H9 (cell line): ENCODE measurements at regions not wholly inside any gene's neighbourhood (a gene's known extent, or its start where the extent isn't known, plus 50 kb on each side); places are given as distances from the start of the nearest gene placed in this dataset.

Source experiments
- DNase-seq: peaks from one replicate; pipeline ENCODE4 v3.0.0-alpha.2; 2017
- H2AFZ ChIP-seq: one replicate; pipeline ENCODE4 v1.6.1; 2013; ENCODE audit warnings: mild to moderate bottlenecking, low read length, control low read depth, moderate library complexity
- H2AK5ac ChIP-seq: 2 replicates; pipeline ENCODE4 v1.6.1; 2013; ENCODE audit warnings: low read length, control low read depth, mixed read lengths; ENCODE audit not compliant: insufficient read length
- H2BK120ac ChIP-seq: one replicate; pipeline ENCODE4 v1.6.1; 2013; ENCODE audit warnings: low read depth, mild to moderate bottlenecking, low read length, control low read depth, inconsistent platforms; ENCODE audit not compliant: poor library complexity, severe bottlenecking
- H2BK12ac ChIP-seq: 2 replicates; pipeline ENCODE4 v1.6.1; 2013; ENCODE audit warnings: low read length, control low read depth, mixed read lengths, low read depth; ENCODE audit not compliant: insufficient read length
- H2BK15ac ChIP-seq: 2 replicates; pipeline ENCODE4 v1.6.1; 2013; ENCODE audit warnings: low read depth, low read length, control low read depth
- H2BK20ac ChIP-seq: one replicate; pipeline ENCODE4 v1.6.1; 2013; ENCODE audit warnings: low read depth, mild to moderate bottlenecking, low read length, control low read depth, inconsistent platforms; ENCODE audit not compliant: poor library complexity, severe bottlenecking
- H2BK5ac ChIP-seq: 2 replicates; pipeline ENCODE4 v1.6.1; 2013; ENCODE audit warnings: low read length, control low read depth, mixed read lengths; ENCODE audit not compliant: insufficient read length
- H3K14ac ChIP-seq: 2 replicates; pipeline ENCODE4 v1.6.1; 2013; ENCODE audit warnings: low read length, control low read depth; ENCODE audit not compliant: insufficient read depth
- H3K18ac ChIP-seq: 2 replicates; pipeline ENCODE4 v1.6.1; 2013; ENCODE audit warnings: low read depth, mild to moderate bottlenecking, mixed read lengths, low read length, control low read depth; ENCODE audit not compliant: insufficient read length
- H3K23ac ChIP-seq: 2 replicates; pipeline ENCODE4 v1.6.1; 2013; ENCODE audit warnings: low read length, control low read depth, mixed read lengths, low read depth; ENCODE audit not compliant: insufficient read length
- H3K23me2 ChIP-seq: 2 replicates; pipeline ENCODE4 v1.6.1; 2013; ENCODE audit warnings: low read depth, mild to moderate bottlenecking, mixed read lengths, low read length, control low read depth; ENCODE audit not compliant: insufficient read length, poor library complexity, severe bottlenecking
- H3K27ac ChIP-seq: 2 replicates; pipeline ENCODE4 v1.5.1; 2013; ENCODE audit warnings: low read length, control low read depth, mixed read lengths, low read depth; ENCODE audit not compliant: insufficient read length
- H3K27me3 ChIP-seq: 2 replicates; pipeline ENCODE4 v1.6.1; 2013; ENCODE audit warnings: low read length, control low read depth, inconsistent platforms; ENCODE audit not compliant: insufficient read depth
- H3K4ac ChIP-seq: 2 replicates; pipeline ENCODE4 v1.6.1; 2013; ENCODE audit warnings: low read depth, mild to moderate bottlenecking, control low read depth, inconsistent platforms, low read length, moderate library complexity
- H3K4me1 ChIP-seq: 2 replicates; pipeline ENCODE4 v1.6.1; 2013; ENCODE audit warnings: low read length, control low read depth, inconsistent platforms; ENCODE audit not compliant: insufficient read depth
- H3K4me2 ChIP-seq: 2 replicates; pipeline ENCODE4 v1.6.1; 2013; ENCODE audit warnings: low read length, control low read depth, mixed read lengths; ENCODE audit not compliant: insufficient read length, insufficient read depth
- H3K56ac ChIP-seq: 2 replicates; pipeline ENCODE4 v1.6.1; 2013; ENCODE audit warnings: low read depth, mild to moderate bottlenecking, mixed read lengths, low read length, control low read depth; ENCODE audit not compliant: insufficient read length
- H3K79me1 ChIP-seq: 2 replicates; pipeline ENCODE4 v1.6.1; 2013; ENCODE audit warnings: low read depth, mild to moderate bottlenecking, moderate library complexity, low read length, control low read depth, inconsistent platforms; ENCODE audit not compliant: insufficient read depth, poor library complexity, severe bottlenecking
- H3K79me2 ChIP-seq: 2 replicates; pipeline ENCODE4 v1.6.1; 2013; ENCODE audit warnings: low read length, control low read depth, inconsistent platforms; ENCODE audit not compliant: insufficient read depth
- H3K9ac ChIP-seq: 2 replicates; pipeline ENCODE4 v1.6.1; 2013; ENCODE audit warnings: low read length, control low read depth, mixed read lengths; ENCODE audit not compliant: insufficient read length; ENCODE audit errors: extremely low read depth
- H3K9me3 ChIP-seq: one replicate; pipeline ENCODE4 v1.6.1; 2013; ENCODE audit warnings: low read depth, low read length, inconsistent platforms; ENCODE audit not compliant: control insufficient read depth
- H3T11ph ChIP-seq: one replicate; pipeline ENCODE4 v1.6.1; 2013; ENCODE audit warnings: mild to moderate bottlenecking, low read length, control low read depth, inconsistent platforms
- H4K20me1 ChIP-seq: one replicate; pipeline ENCODE4 v1.6.1; 2013; ENCODE audit not compliant: control insufficient read depth, insufficient read length, insufficient read depth
- H4K5ac ChIP-seq: 2 replicates; pipeline ENCODE4 v1.6.1; 2013; ENCODE audit warnings: low read depth, mild to moderate bottlenecking, mixed read lengths, low read length, control low read depth; ENCODE audit not compliant: insufficient read length
- H4K8ac ChIP-seq: replicated peaks from 2 replicates; pipeline ENCODE4 v1.6.1; 2013; ENCODE audit warnings: low read length, control low read depth, mixed read lengths, low read depth; ENCODE audit not compliant: insufficient read length
- H4K91ac ChIP-seq: 2 replicates; pipeline ENCODE4 v1.6.1; 2013; ENCODE audit warnings: low read depth, mild to moderate bottlenecking, moderate library complexity, mixed read lengths, low read length, control low read depth; ENCODE audit not compliant: insufficient read length
- H3K27ac Mint-ChIP-seq, 3 experiments: 2 replicates in 2 of 3; 3 replicates in 1 of 3; pipeline ENCODE4 v1.8.0; 2020 to 2021; ENCODE audit warnings: mixed read lengths in 3 of 3, mild to moderate bottlenecking in 1 of 3, moderate library complexity in 1 of 3
- H3K27me3 Mint-ChIP-seq: 2 replicates; pipeline ENCODE4 v1.8.0; 2021; ENCODE audit warnings: low read depth, mild to moderate bottlenecking, moderate library complexity, mixed read lengths
- H3K36me3 Mint-ChIP-seq, 3 experiments: 2 replicates in 2 of 3; 3 replicates in 1 of 3; pipeline ENCODE4 v1.8.0; 2020 to 2021; ENCODE audit warnings: low read depth in 3 of 3, mixed read lengths in 3 of 3; ENCODE audit not compliant: insufficient read depth in 1 of 3
- H3K4me1 Mint-ChIP-seq, 2 experiments: 2 replicates each; pipeline ENCODE4 v1.8.0; 2020; ENCODE audit warnings: mixed read lengths in 2 of 2
- H3K4me3 Mint-ChIP-seq, 2 experiments: 2 replicates in 1 of 2; 3 replicates in 1 of 2; pipeline ENCODE4 v1.8.0; 2020 to 2021; ENCODE audit warnings: mild to moderate bottlenecking in 2 of 2, mixed read lengths in 2 of 2, moderate library complexity in 1 of 2
- H3K9me3 Mint-ChIP-seq, 2 experiments: 2 replicates in 1 of 2; 3 replicates in 1 of 2; pipeline ENCODE4 v1.8.0; 2020; ENCODE audit warnings: mild to moderate bottlenecking in 2 of 2, mixed read lengths in 2 of 2, moderate library complexity in 1 of 2
- WGBS: extraction: QIAGEN DNeasy Blood & Tissue Kit; methylation state at CpG from one replicate; pipeline ENCODE4 v1.1.7; 2013; ENCODE audit warnings: missing lambda C conversion rate, low lambda C conversion rate, mixed read lengths; ENCODE audit not compliant: insufficient read length; ENCODE audit errors: extremely low coverage; 5-methylcytosine and 5-hydroxymethylcytosine counted together
- TF ChIP-seq, protein P1 (sequence below): fragments of 200-600 bp; sonication (generic); conservative IDR thresholded peaks from 3 replicates; pipeline ENCODE4 v1.8.0; 2021; ENCODE audit warnings: antibody characterized with exemption, mild to moderate bottlenecking

DNA sequence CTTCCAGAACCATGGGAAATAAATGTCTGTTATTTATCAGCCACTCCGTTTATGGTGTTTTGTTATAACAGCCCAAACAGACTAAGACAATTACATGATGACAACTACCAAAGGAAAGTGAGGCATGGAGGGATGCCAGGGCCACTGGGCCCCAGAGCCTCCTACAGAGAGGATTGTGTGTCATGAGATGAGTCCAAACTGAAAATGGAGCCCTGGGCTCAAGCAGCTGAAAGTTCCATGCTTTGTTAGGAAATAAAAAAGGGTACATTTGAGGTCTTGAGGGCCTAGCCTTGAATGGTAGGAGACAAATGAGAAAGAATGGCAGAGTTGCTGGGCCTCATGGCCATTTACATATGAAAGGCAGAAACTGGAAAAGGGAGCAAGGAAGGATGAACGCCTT lies 586.5 kb downstream of the CETN3 start:
- H3K9me3 ChIP-seq, result no peaks in the 10 kb centered on the region
- no peaks in the 10 kb centered on the region for H4K20me1 ChIP-seq
- no peak overlapping the region for H4K5ac ChIP-seq
- Mint-ChIP-seq H3K36me3 (peaks cover 0 to 4% (median 0%) of the 10 kb centered on the region in 3 experiments; a peak in 3 of 7 replicates), H3K27ac (peak overlapping the region in 1 of 3 experiments; percentile 4; a peak in 1 of 7 replicates), H3K4me3 (no peak overlapping the region), H3K27me3 (no peaks in the 10 kb centered on the region), H3K4me1 (peaks cover 7 to 8% of the 10 kb centered on the region in 2 experiments), H3K9me3 (no peaks in the 10 kb centered on the region; a peak in 1 of 5 replicates)
- no peaks in the 10 kb centered on the region for H3K27me3 ChIP-seq
- peak overlapping the region; percentile 87 for H2AFZ ChIP-seq
- no peak overlapping the region for H2BK120ac ChIP-seq
- TF ChIP-seq, protein P1, sequence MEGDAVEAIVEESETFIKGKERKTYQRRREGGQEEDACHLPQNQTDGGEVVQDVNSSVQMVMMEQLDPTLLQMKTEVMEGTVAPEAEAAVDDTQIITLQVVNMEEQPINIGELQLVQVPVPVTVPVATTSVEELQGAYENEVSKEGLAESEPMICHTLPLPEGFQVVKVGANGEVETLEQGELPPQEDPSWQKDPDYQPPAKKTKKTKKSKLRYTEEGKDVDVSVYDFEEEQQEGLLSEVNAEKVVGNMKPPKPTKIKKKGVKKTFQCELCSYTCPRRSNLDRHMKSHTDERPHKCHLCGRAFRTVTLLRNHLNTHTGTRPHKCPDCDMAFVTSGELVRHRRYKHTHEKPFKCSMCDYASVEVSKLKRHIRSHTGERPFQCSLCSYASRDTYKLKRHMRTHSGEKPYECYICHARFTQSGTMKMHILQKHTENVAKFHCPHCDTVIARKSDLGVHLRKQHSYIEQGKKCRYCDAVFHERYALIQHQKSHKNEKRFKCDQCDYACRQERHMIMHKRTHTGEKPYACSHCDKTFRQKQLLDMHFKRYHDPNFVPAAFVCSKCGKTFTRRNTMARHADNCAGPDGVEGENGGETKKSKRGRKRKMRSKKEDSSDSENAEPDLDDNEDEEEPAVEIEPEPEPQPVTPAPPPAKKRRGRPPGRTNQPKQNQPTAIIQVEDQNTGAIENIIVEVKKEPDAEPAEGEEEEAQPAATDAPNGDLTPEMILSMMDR, result no peak
- no peak overlapping the region for H3K23ac ChIP-seq
- H4K91ac ChIP-seq, result no peak overlapping the region
- H2BK12ac ChIP-seq, result no peak overlapping the region
- H3K9ac ChIP-seq, result no peak overlapping the region
- H3K4me1 ChIP-seq, result no peaks in the 10 kb centered on the region
- no peaks in the 10 kb centered on the region for H3K79me2 ChIP-seq
- H3K4ac ChIP-seq, result no peak overlapping the region
- H3K79me1 ChIP-seq, result no peaks in the 10 kb centered on the region
- no peak overlapping the region for H3K56ac ChIP-seq
- H3K27ac ChIP-seq, result no peak overlapping the region
- H2BK20ac ChIP-seq, result no peak overlapping the region
- H3K14ac ChIP-seq, result no peak overlapping the region
- H2AK5ac ChIP-seq, result no peak overlapping the region
- no peak overlapping the region for H4K8ac ChIP-seq
- no peak for DNase-seq
- no peaks in the 10 kb centered on the region for H3K23me2 ChIP-seq
- H3K4me2 ChIP-seq, result no peak overlapping the region
- no peak overlapping the region for H3T11ph ChIP-seq
- no peak overlapping the region for H2BK15ac ChIP-seq
- no peak overlapping the region for H3K18ac ChIP-seq
- no peak overlapping the region for H2BK5ac ChIP-seq
- no CpG with 5 or more reads among the region's 2 CpGs for WGBS
